Panc1 (cell line): ENCODE measurements at regions not wholly inside any gene's neighbourhood (a gene's known extent, or its start where the extent isn't known, plus 50 kb on each side); places are given as distances from the start of the nearest gene placed in this dataset.

ENCODE experiments used
- CTCF ChIP-seq: fragments of 450-650 bp; IDR thresholded peaks from 2 replicates; pipeline ENCODE4 v1.5.1; 2017; ENCODE audit warnings: mild to moderate bottlenecking
- POLR2AphosphoS5 ChIP-seq: IDR thresholded peaks from 2 replicates; pipeline ENCODE4 v1.6.1; 2012; ENCODE audit warnings: mild to moderate bottlenecking, low read depth, low read length, moderate library complexity
- REST ChIP-seq, 2 experiments: IDR thresholded peaks; 2 replicates each; pipeline ENCODE4 v1.6.1; 2011 to 2012; ENCODE audit warnings: low read depth in 2 of 2, control low read depth in 1 of 2, low read length in 1 of 2, mild to moderate bottlenecking in 1 of 2, moderate library complexity in 1 of 2; ENCODE audit not compliant: insufficient read depth in 1 of 2
- SIN3A ChIP-seq: IDR thresholded peaks from 2 replicates; pipeline ENCODE4 v1.6.1; 2012; ENCODE audit warnings: low read depth, mild to moderate bottlenecking, low read length, moderate library complexity, borderline replicate concordance; ENCODE audit not compliant: insufficient read depth

GRCh38 chr17:77282524-77283515 lies 142.1 kb downstream of the SEC14L1 start:
- TF ChIP-seq REST (IDR thresholded peaks at IDR 0.05; ENCODE audit: insufficient read depth in 1 of 2, low read depth in 2 of 2, low read length in 1 of 2) (no peak), CTCF (no peak), POLR2AphosphoS5 (no peak; the same call in 1 of the 2 replicates), SIN3A (no peak)
